ENCODE measurements at regions not wholly inside any gene's neighbourhood (a gene's known extent, or its start where the extent isn't known, plus 50 kb on each side); places are given as distances from the start of the nearest gene placed in this dataset.

- TF ChIP-seq CTCF (IDR thresholded peaks at IDR 0.05): no peak
- TF ChIP-seq POLR2A (IDR thresholded peaks at IDR 0.05): no peak
- no peak for TF ChIP-seq EP300 (IDR thresholded peaks at IDR 0.05)
Observed at GRCh38 chr1:184272175-184272866, 114.5 kb upstream of the C1orf21 start.

All from suprapubic skin (tissue), 3 donors.